NB4 (cell line): ENCODE measurements at regions not wholly inside any gene's neighbourhood (a gene's known extent, or its start where the extent isn't known, plus 50 kb on each side); places are given as distances from the start of the nearest gene placed in this dataset.

Experiments
- CTCF ChIP-seq: IDR thresholded peaks from one replicate; pipeline ENCODE4 v1.5.1; 2012; ENCODE audit warnings: low read depth, low read length
- MYC ChIP-seq: IDR thresholded peaks from 2 replicates; pipeline ENCODE4 v1.6.1; 2011; ENCODE audit warnings: low read depth, low read length
- POLR2A ChIP-seq: IDR thresholded peaks from 2 replicates; pipeline ENCODE4 v1.6.1; 2011; ENCODE audit warnings: mild to moderate bottlenecking; ENCODE audit not compliant: insufficient read length; ENCODE audit errors: extremely low read depth

- TF ChIP-seq CTCF: no peak
- no peak for TF ChIP-seq POLR2A
- TF ChIP-seq MYC: no peak
Observed at GRCh38 chr7:14092331-14092730, 102.9 kb upstream of the ETV1 start.
